ENCODE measurements at regions not wholly inside any gene's neighbourhood (a gene's known extent, or its start where the extent isn't known, plus 50 kb on each side); places are given as distances from the start of the nearest gene placed in this dataset.
"Not testable (repeated sequence)": the region's sequence is repeated elsewhere in the genome, so short reads cannot be mapped to it uniquely, and the experiment has no call there.

DNA sequence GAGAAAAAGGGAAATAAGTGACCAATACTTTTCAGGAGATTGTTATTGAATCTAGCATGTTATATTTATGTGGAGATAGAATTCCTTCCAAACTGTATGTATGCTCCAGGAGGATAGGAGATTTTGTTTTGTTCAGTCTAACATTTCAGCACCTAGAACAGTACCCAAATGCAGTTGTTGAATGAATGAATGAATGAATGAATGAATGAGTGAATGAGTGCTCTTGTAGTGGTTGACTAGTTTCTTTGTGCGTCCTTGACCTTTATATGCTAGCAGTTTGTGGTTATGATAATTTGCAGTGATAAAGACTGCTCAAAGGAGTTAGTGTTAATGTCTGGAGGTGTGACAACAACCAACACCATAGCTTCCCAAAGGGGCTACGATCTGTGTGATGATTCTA lies 663.5 kb upstream of the GOT2 start:
- no peak for DNase-seq (ENCODE audit: low read depth in 3 of 3, low spot score in 2 of 3)

- DNase-seq (ENCODE audit: low read depth in 3 of 3, low spot score in 2 of 3): no peak
Measured at GRCh38 chr16:59394526-59394925, 660.4 kb upstream of the GOT2 start.

DNA sequence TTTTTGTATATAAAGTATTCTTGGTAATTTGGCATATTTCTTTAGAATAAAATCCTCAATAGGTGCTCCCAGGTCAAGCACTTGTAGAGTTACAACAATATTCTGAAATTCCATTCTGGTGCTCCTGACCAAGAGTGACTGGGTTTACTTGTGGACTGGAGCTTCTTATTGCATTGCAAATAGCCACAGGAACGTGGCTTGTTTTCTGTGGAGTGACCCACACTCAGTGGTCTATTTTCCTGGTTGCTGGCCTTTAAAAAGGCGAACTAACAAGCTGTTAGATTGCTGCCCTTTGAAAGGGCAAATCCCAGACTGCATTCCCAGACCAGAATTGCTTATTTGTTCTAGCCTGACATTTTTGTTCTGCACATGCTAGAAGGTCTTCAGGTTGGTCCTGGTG lies 658.8 kb upstream of the GOT2 start:
- no peak for DNase-seq (ENCODE audit: low read depth in 3 of 3, low spot score in 2 of 3)

GRCh38 chr16:59391617-59392364 lies 657.7 kb upstream of the GOT2 start:
- DNase-seq (ENCODE audit: low read depth in 3 of 3, low spot score in 2 of 3): no peak

DNA sequence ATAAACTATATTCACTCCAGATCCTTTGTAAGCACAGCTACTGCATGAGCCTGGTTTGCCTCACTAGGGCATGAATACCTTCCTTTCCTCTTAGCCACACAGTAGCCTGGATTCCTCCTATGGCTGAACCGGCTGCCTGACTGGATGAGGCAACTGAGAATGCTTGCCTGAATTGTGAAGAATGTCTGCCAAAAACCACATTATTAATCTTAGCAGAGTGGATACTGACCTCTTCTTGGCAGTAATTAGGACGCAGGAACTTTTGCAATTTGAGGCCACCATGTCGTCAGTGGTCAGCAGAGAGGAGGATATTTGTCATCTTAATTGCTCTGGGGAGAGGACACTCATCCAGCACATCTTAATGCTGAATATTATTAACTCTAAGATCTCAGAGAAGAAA lies 651.8 kb upstream of the GOT2 start:
- DNase-seq (ENCODE audit: low read depth in 3 of 3, low spot score in 2 of 3): peak in 2 of 3 donors; percentile 32 to 53

- no peak for DNase-seq (ENCODE audit: low read depth in 3 of 3, low spot score in 2 of 3)
Measured at GRCh38 chr16:59385491-59385890, 651.4 kb upstream of the GOT2 start.

DNA sequence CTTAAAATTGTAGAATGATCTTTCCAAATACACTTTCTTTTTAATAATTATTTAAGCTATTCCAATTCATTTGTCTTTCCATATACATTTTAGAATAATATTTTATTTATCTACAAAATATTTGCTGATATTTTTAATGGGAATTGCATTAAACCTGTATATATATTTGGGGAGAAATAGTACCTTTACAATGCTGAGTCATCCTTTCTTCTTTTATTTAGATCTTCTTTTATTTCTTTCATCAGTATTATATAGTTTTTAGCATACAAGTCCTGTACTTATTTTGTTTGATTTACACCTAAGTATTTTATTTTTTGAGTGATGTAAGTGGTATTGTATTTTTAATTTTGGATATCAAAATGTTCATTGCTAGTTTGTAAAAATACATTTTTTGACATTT lies 639.5 kb upstream of the GOT2 start:
- no peak for DNase-seq (ENCODE audit: low read depth in 3 of 3, low spot score in 2 of 3)

- DNase-seq (ENCODE audit: low read depth in 3 of 3, low spot score in 2 of 3): no peak
Measured at GRCh38 chr16:59370717-59371116, 636.6 kb upstream of the GOT2 start.

- DNase-seq (ENCODE audit: low read depth in 3 of 3, low spot score in 2 of 3): no peak
Measured at GRCh38 chr16:59369523-59369922, 635.4 kb upstream of the GOT2 start.

DNA sequence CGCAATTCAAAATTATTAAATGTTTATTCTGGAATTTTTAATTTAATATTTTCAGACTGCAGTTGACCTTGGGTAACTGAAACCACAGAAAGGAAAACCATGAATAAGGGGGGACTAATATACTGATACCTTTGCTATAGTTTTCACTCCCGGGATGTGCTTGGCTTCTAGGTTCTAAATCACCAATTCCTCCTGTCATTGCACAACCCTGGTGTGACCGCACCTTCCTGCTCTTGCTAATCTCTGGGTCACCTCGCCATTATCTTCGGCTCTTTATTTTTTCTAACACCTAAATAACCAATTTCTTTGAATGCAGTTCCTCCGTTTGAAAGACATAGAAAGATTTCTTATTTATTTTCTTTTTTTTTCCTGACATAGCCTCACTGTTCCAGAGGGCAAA lies 634.5 kb upstream of the GOT2 start:
- DNase-seq (ENCODE audit: low read depth in 3 of 3, low spot score in 2 of 3): no peak

- no peak for DNase-seq (ENCODE audit: low read depth in 3 of 3, low spot score in 2 of 3)
Measured at GRCh38 chr16:59356709-59357108, 622.6 kb upstream of the GOT2 start.

DNA sequence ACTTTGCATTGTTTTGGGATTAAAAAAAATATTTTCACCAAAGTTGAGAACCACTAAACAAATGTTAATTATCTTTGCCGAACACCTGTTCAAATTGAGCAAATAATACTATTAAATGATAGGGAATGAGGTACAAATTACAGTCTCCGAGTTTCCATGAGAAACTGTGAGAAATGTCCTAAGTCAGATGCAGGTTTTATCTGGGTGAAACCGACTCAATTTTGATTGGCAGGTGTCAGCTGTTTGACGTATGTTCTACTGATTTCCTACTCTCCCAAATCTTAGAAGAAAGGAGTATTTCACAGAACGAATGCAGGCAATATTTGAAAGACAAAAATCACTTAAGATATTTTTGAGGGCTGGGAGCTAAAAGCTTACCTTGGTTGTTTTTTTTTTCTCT lies 622.0 kb upstream of the GOT2 start:
- no peak for DNase-seq (ENCODE audit: low read depth in 3 of 3, low spot score in 2 of 3)

- DNase-seq (ENCODE audit: low read depth in 3 of 3, low spot score in 2 of 3): no peak
Measured at GRCh38 chr16:59355704-59356103, 621.6 kb upstream of the GOT2 start.

DNA sequence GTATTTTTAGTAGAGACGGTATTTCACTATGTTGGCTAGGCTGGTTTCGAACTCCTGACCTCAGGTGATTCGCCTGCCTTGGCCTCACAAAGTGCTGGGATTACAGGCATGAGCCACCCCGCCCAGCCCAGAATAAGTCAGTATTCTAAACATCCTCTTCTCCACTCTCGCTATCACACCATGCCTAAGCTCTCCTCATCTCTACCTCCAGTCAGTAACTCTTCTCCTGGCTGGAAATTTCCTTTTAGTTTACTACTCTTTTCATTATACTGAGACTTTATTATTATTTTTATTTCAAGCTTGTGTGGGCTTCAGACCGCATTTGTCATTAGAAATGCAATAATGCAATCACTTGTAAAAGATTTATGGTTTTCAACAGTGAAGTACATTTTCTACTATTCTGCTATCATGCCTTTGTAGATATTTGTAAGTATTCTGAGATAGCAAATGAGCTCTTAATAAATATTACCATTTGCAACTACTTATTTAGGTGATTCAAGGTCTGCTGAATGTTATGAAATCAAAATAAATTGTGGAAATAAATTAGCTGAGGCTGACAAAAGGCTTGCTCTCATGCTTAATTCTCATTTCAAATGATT lies 617.3 kb upstream of the GOT2 start:
- no peak for DNase-seq (ENCODE audit: low read depth in 3 of 3, low spot score in 2 of 3)

- no peak for DNase-seq (ENCODE audit: low read depth in 3 of 3, low spot score in 2 of 3)
Measured at GRCh38 chr16:59350670-59351069, 616.6 kb upstream of the GOT2 start.

DNA sequence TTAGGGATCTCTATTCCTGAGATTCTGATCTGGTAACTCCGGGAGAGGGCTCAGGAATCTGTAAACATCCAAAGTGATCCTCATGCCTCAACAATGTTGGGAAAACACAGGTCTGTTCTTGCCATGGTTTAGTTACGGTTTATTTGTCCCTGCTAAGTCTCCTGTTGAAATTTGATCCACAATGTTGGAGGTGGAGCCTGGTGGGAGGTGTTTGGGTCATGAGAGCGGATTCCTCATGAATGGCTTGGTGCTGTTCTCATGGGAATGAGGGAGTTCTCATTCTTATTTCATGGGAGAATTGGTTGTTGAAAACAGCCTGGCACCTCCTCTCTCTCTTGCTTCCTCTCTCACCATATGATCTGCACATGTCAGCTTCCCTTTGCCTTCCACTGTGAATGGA lies 608.6 kb upstream of the GOT2 start:
- no peak for DNase-seq (ENCODE audit: low read depth in 3 of 3, low spot score in 2 of 3)

DNA sequence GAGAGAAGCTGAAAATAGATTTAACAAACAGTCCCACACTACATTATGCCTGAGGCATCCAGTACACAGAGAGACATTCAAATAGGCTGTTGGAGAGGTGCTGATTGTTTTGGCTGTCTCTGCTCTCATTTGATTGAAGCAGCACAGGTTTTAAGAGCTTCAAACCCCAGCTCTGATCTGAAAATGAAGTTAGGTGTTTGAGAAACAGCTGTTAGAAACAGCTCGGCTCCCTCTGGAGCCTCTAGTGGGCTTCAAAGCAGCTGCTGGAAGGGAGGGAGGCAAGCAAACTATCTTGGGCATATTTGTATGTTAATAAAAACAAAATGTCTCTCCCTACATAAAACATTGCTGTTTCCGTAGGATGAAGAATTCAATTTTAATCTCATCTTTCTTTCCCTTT lies 607.3 kb upstream of the GOT2 start:
- DNase-seq (ENCODE audit: low read depth in 3 of 3, low spot score in 2 of 3): no peak

- no peak for DNase-seq (ENCODE audit: low read depth in 3 of 3, low spot score in 2 of 3)
Measured at GRCh38 chr16:59339871-59340270, 605.8 kb upstream of the GOT2 start.

DNA sequence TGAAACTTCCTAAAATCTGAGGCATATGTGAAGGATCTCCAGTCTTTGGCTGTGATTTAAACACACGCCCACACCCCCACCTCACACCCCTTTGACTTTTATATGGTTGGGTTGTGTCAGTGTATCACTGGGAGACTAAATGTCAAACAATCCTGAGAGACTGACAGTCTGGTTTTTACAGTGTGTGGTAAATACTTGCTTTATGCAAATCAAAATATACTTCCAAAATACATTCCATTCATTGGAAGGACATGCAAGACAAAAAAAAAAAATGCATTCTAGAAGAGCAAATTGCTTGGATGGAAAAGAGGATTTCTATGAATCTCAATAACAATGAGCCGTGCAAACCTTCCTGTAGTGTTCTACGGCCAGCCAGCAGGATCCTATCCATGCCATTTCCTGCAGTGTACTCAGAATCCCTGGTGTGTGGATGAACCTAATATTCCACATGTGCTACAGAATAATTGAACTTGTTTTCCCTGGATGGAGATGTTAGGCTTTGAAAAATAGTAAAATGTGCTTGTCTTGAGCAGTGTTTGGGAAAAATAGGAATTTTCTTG lies 602.1 kb upstream of the GOT2 start:
- DNase-seq (ENCODE audit: low read depth in 3 of 3, low spot score in 2 of 3): no peak

- DNase-seq (ENCODE audit: low read depth in 3 of 3, low spot score in 2 of 3): not testable (repeated sequence)
Measured at GRCh38 chr16:59331708-59332107, 597.6 kb upstream of the GOT2 start.

DNA sequence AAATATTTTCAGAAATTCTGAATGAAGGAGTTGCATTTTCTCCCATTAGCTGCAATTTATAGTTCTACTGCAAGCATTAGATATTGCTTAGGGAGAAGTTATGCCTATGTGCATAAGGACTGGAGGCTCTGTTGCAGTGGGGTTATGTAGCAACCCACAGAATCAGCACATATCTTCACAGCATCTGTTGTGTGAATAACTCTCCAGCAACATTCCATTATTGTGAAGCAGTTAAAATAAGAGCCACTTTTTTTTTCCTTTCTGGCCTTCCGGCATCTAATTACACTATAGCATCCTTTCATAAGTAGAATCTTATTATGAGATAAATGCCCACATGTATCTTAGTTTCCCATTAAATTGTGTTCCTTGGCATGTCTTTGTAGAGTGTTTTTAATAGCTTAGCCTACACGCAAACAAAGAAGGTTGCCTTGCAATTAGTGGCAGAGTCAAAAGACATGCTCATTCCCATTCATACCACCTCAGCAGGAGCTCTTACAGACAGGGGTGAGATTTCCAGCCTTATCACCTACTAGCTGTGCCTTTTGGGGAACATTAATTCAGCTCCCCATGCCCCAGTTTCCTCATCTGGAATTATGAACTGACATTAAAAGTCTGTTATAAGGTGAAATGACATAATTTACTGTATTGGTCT lies 596.0 kb upstream of the GOT2 start:
- DNase-seq (ENCODE audit: low read depth in 3 of 3, low spot score in 2 of 3): no peak

DNA sequence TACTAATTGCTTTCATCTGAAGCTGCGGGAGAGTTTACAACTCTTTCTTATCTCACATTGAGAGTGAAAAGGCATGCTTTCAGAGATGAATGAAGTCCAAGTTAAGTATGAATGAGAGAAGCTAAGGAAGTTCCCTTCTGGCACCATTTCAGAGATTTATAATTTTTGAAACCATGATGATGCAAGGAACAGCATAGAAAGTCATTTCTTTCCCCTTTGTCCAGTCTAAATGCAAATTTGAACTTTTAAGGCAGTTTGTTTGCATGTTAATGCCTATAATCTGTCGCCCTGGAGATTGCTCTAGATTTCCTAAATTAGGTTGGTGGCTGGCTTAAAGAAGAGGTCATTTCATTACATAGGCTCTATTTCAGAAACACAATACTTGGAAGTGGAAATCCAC lies 594.8 kb upstream of the GOT2 start:
- no peak for DNase-seq (ENCODE audit: low read depth in 3 of 3, low spot score in 2 of 3)

All from right renal cortex interstitium (tissue), 3 donors.